Activated naive CD8-positive, alpha-beta T cell treated with anti-CD3 and anti-CD28 coated beads, Interleukin-2, amount 50 U/mL, for 24 hours (primary cell): ENCODE measurements at regions not wholly inside any gene's neighbourhood (a gene's known extent, or its start where the extent isn't known, plus 50 kb on each side); places are given as distances from the start of the nearest gene placed in this dataset.

Experiments used
- ATAC-seq: fragments of 150-1000 bp; cut with Tn5 transposase; one replicate; pipeline ENCODE4 v1.10.0; 2021
- DNase-seq: peaks from one replicate; pipeline ENCODE4 v3.0.0; 2021
- H3K27ac Mint-ChIP-seq: one replicate; pipeline ENCODE4 v1.8.0; 2021; ENCODE audit warnings: mild to moderate bottlenecking, mixed read lengths
- H3K27me3 Mint-ChIP-seq: one replicate; pipeline ENCODE4 v1.8.0; 2021; ENCODE audit warnings: mixed read lengths
- H3K36me3 Mint-ChIP-seq: one replicate; pipeline ENCODE4 v1.8.0; 2021; ENCODE audit warnings: low read depth, mixed read lengths
- H3K4me1 Mint-ChIP-seq: one replicate; pipeline ENCODE4 v1.8.0; 2021; ENCODE audit warnings: mixed read lengths
- H3K4me3 Mint-ChIP-seq: one replicate; pipeline ENCODE4 v1.8.0; 2021; ENCODE audit warnings: mild to moderate bottlenecking, moderate library complexity, mixed read lengths
- H3K9me3 Mint-ChIP-seq: one replicate; pipeline ENCODE4 v1.8.0; 2021; ENCODE audit warnings: mixed read lengths

DNA sequence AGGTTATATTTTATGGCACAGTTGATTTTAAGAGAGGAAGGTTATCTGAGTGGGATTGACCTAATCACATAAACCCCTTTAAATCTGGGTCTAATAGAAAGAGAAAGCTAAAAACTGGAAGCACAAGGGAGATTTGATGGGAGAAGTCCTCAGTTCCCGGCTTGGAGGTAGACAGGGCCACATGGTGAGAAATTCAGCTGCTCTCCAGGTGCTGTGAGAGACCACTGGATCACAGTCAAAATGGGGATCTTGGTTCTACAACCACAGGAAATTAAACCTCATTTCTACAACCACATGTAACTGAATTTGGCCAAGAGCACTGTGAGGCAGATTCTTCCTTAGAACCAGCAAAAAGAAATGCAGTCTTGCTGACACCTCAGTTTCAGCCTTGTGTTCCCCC is 2352.7 kb downstream of the MAT2B start:
- Mint-ChIP-seq H3K36me3 (no peaks in the 10 kb centered on the region), H3K27me3 (no peaks in the 10 kb centered on the region), H3K27ac (no peak overlapping the region), H3K9me3 (peaks cover 4% of the 10 kb centered on the region), H3K4me1 (no peaks in the 10 kb centered on the region), H3K4me3 (no peak overlapping the region)
- no peak for DNase-seq
- no peak for ATAC-seq

GRCh38 chr5:165859251-165859650 is 2353.8 kb downstream of the MAT2B start:
- Mint-ChIP-seq H3K4me1 (no peaks in the 10 kb centered on the region), H3K9me3 (peaks cover 4% of the 10 kb centered on the region), H3K27me3 (no peaks in the 10 kb centered on the region), H3K27ac (no peak overlapping the region), H3K4me3 (no peak overlapping the region), H3K36me3 (no peaks in the 10 kb centered on the region)
- DNase-seq, result no peak
- ATAC-seq, result no peak

DNA sequence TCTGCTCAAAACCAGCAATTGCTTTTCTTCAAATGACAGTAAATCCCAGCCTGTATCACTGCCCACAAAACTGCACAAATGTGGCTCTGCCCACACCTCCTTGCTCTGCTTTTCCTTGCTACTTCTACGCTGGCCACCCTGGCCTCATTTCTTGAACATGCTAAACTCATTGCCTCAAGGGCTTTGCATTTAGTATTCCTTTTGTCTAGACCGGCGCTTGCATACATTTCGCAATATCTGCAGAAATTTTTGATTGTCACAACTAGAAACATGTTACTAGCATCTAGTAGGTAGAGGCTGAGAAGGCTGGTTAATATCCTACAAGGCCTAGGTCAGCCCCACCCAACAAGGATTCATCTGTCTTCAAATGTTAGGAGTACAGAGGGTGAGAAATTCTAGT is 2357.8 kb downstream of the MAT2B start:
- Mint-ChIP-seq H3K4me1 (no peaks in the 10 kb centered on the region), H3K27ac (no peak overlapping the region), H3K9me3 (no peaks in the 10 kb centered on the region), H3K27me3 (no peaks in the 10 kb centered on the region), H3K36me3 (no peaks in the 10 kb centered on the region), H3K4me3 (no peak overlapping the region)
- DNase-seq (no peak), ATAC-seq (no peak)

- DNase-seq, result no peak
- Mint-ChIP-seq H3K4me1 (no peaks in the 10 kb centered on the region), H3K36me3 (no peaks in the 10 kb centered on the region), H3K4me3 (no peak overlapping the region), H3K27me3 (no peaks in the 10 kb centered on the region), H3K9me3 (peaks cover 11% of the 10 kb centered on the region), H3K27ac (no peak overlapping the region)
- ATAC-seq, result no peak
Observed at GRCh38 chr5:165871291-165871690, 2365.9 kb downstream of the MAT2B start.

- H3K27me3 Mint-ChIP-seq, result no peaks in the 10 kb centered on the region
- H3K4me3 Mint-ChIP-seq, result no peak overlapping the region
- H3K4me1 Mint-ChIP-seq, result no peaks in the 10 kb centered on the region
- H3K27ac Mint-ChIP-seq, result no peak overlapping the region
- H3K36me3 Mint-ChIP-seq, result no peaks in the 10 kb centered on the region
- no peak for ATAC-seq
- H3K9me3 Mint-ChIP-seq, result peaks cover 30% of the 10 kb centered on the region
- DNase-seq, result no peak
Observed at GRCh38 chr5:165874851-165875250, 2369.4 kb downstream of the MAT2B start.

GRCh38 chr5:165876538-165876937 is 2371.1 kb downstream of the MAT2B start:
- no peaks in the 10 kb centered on the region for H3K27me3 Mint-ChIP-seq
- no peak for ATAC-seq

DNA sequence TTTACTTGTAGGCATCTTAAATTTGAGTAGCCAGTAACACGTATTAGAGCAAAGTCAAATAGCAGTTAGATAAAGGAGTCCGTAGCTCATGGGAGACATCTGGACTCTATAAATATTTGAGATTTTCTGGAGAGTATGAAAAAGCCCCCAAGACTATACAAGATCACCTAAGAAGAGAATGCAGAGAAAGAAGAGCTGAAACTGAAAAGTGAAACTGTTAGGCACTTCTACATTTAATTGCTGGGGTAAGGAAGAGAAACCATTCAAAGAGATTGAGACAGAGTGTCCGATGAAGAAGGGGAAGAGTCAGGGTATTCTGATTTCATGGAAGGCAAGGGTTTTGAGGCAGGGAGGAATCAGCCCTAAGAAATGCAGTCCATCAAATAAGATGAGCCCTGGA is 2372.1 kb downstream of the MAT2B start:
- Mint-ChIP-seq H3K4me3 (no peak overlapping the region), H3K27me3 (no peaks in the 10 kb centered on the region), H3K36me3 (no peaks in the 10 kb centered on the region), H3K27ac (no peak overlapping the region), H3K9me3 (peaks cover 28% of the 10 kb centered on the region), H3K4me1 (no peaks in the 10 kb centered on the region)
- DNase-seq, result no peak
- ATAC-seq, result no peak

More at GRCh38 chr5:165876538-165876937, 2371.1 kb downstream of the MAT2B start:
- no peak overlapping the region for H3K27ac Mint-ChIP-seq
- peaks cover 31% of the 10 kb centered on the region for H3K9me3 Mint-ChIP-seq
- no peak for DNase-seq
- no peaks in the 10 kb centered on the region for H3K36me3 Mint-ChIP-seq
- no peak overlapping the region for H3K4me3 Mint-ChIP-seq
- no peaks in the 10 kb centered on the region for H3K4me1 Mint-ChIP-seq

DNA sequence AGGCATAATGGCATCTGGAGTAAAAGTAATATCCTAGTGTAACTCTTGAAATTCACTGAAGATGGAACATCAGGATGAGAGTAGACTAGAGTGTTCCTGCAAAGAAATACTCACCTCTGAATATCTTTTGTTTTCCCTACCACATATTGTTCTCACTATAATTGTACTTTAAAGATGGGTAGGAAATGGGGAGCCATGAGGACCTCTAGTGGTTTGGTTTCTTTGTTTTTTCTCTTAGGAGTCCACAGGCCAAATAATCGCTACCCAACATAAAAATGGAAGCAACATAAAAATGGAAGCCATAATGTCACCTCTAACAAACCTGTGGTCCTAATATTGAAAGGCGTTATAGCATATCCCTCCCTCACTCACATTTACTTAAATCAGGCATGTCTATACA is 2375.8 kb downstream of the MAT2B start:
- Mint-ChIP-seq H3K4me1 (no peaks in the 10 kb centered on the region), H3K36me3 (no peaks in the 10 kb centered on the region), H3K4me3 (no peak overlapping the region), H3K27me3 (no peaks in the 10 kb centered on the region), H3K27ac (no peak overlapping the region), H3K9me3 (peaks cover 36% of the 10 kb centered on the region)
- DNase-seq, result no peak
- ATAC-seq, result no peak

DNA sequence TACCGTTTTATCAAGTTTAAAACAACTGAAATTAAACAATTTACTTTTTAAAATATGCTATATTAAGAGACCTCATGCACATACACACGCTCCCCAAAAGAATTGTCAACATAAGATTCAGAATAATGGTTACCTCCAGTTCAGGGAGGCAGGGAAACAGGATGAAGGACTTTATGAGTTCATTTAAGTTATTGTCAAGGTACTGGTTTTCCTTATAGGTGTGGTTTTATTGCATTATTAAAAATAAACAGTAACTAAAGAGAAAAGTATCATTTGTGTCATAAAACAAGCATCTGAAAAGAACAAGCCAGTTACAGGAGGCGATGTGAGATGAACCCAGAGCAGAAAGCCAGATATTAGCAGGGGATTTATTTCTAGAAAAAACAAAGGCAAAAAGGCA is 2376.7 kb downstream of the MAT2B start:
- no peaks in the 10 kb centered on the region for H3K36me3 Mint-ChIP-seq
- H3K4me1 Mint-ChIP-seq, result no peaks in the 10 kb centered on the region
- no peak overlapping the region for H3K27ac Mint-ChIP-seq
- ATAC-seq (no peak), DNase-seq (no peak)
- H3K4me3 Mint-ChIP-seq, result no peak overlapping the region
- H3K27me3 Mint-ChIP-seq, result no peaks in the 10 kb centered on the region
- peaks cover 29% of the 10 kb centered on the region for H3K9me3 Mint-ChIP-seq

DNA sequence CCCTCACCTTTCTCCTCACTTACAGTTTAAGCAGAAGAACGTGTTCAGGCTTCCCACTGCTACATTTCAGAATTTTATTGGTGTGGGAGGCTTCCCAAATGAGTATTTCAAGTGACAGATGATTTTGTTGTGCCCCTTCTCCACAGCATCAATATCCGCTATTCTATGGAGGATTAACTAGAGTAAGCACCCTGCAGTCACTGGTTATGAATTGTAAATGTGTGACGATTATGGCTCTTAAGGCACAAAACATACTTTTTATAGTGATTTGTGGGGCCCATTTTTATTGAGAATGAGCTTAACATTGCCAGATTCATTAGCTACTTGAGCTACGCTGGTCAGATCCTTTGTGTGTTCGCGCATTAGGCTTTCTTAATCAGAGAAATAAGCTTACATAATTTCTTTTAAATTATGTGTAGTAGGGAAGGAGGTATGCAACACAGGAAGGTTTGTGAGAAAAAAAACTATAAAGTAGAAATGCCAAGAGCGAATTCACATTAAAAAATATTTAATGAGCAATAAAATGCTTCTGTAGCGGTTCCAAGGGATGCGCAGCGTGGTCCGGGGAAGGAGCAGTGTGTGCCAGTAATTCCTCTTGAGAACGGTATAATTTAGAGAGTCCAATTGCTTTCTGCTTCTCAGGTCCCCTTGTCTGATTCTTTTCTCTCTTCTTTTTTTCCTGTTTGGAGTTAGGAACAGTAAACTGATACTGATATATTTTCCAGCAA is 2380.4 kb downstream of the MAT2B start:
- ATAC-seq (no peak), DNase-seq (no peak)
- Mint-ChIP-seq H3K4me3 (no peak overlapping the region), H3K9me3 (peaks cover 27% of the 10 kb centered on the region), H3K27me3 (no peaks in the 10 kb centered on the region), H3K27ac (no peak overlapping the region), H3K36me3 (no peaks in the 10 kb centered on the region), H3K4me1 (no peaks in the 10 kb centered on the region)

GRCh38 chr5:165887147-165887546 is 2381.7 kb downstream of the MAT2B start:
- Mint-ChIP-seq H3K4me1 (no peaks in the 10 kb centered on the region), H3K4me3 (no peak overlapping the region), H3K27ac (no peak overlapping the region), H3K27me3 (no peaks in the 10 kb centered on the region), H3K9me3 (peaks cover 27% of the 10 kb centered on the region), H3K36me3 (no peaks in the 10 kb centered on the region)
- DNase-seq (no peak), ATAC-seq (no peak)

- Mint-ChIP-seq H3K9me3 (peaks cover 22% of the 10 kb centered on the region), H3K4me3 (no peak overlapping the region), H3K4me1 (no peaks in the 10 kb centered on the region), H3K27ac (no peak overlapping the region), H3K27me3 (no peaks in the 10 kb centered on the region), H3K36me3 (no peaks in the 10 kb centered on the region)
- DNase-seq, result no peak
- ATAC-seq, result no peak
Observed at GRCh38 chr5:165892383-165892782, 2387.0 kb downstream of the MAT2B start.

- H3K9me3 Mint-ChIP-seq, result peaks cover 20% of the 10 kb centered on the region
- H3K4me3 Mint-ChIP-seq, result no peak overlapping the region
- ATAC-seq, result no peak
- no peak overlapping the region for H3K27ac Mint-ChIP-seq
- H3K36me3 Mint-ChIP-seq, result no peaks in the 10 kb centered on the region
- no peaks in the 10 kb centered on the region for H3K4me1 Mint-ChIP-seq
- H3K27me3 Mint-ChIP-seq, result no peaks in the 10 kb centered on the region
- no peak for DNase-seq
Observed at GRCh38 chr5:165894916-165895315, 2389.5 kb downstream of the MAT2B start.

DNA sequence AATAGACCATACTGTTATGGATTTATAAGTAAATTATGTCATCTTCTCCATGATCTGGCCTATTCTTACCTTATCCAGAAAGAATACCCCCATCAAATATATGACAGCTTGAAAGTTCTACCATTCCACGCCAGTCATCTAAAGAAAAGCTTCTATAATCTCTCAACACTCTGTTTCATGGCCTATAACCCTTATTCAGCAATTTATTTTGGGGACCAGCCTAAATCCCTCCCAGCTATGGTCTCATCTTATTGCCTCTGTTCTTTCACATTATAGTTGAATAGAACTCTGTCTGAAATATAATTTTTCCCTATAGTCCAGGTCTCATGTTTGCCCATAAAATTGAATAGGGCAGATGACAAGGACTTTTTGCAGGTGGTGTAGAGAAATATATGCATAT is 2387.6 kb upstream of the WWC1 start:
- H3K4me1 Mint-ChIP-seq, result no peaks in the 10 kb centered on the region
- H3K4me3 Mint-ChIP-seq, result no peak overlapping the region
- ATAC-seq (no peak), DNase-seq (no peak)
- no peaks in the 10 kb centered on the region for H3K27me3 Mint-ChIP-seq
- peaks cover 12% of the 10 kb centered on the region for H3K9me3 Mint-ChIP-seq
- no peaks in the 10 kb centered on the region for H3K36me3 Mint-ChIP-seq
- H3K27ac Mint-ChIP-seq, result no peak overlapping the region

GRCh38 chr5:165906871-165907270 is 2384.6 kb upstream of the WWC1 start:
- DNase-seq, result no peak
- H3K27me3 Mint-ChIP-seq, result no peaks in the 10 kb centered on the region
- H3K36me3 Mint-ChIP-seq, result no peaks in the 10 kb centered on the region
- no peak overlapping the region for H3K27ac Mint-ChIP-seq
- ATAC-seq, result no peak
- H3K9me3 Mint-ChIP-seq, result peaks cover 14% of the 10 kb centered on the region
- H3K4me1 Mint-ChIP-seq, result no peaks in the 10 kb centered on the region
- no peak overlapping the region for H3K4me3 Mint-ChIP-seq

DNA sequence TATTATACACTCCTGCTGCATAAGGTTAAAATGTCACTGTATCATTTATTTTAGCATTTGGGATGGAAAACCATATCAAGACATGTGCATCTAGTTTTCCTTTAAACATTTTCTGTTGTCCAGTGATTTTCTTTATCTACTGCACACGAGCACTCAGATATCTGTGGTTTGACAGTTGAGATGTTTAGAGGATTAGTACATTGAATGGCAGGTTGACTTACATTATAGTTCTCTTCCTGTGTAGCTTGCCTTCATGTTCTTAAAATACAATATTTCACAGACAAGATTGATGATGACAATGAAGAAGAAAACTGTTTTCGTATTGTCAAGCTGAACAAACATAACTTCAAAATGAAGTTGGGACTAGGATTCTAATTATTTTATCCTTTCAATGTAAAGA is 2378.4 kb upstream of the WWC1 start:
- H3K4me3 Mint-ChIP-seq, result no peak overlapping the region
- no peak for DNase-seq
- H3K4me1 Mint-ChIP-seq, result no peaks in the 10 kb centered on the region
- ATAC-seq, result no peak
- H3K27ac Mint-ChIP-seq, result no peak overlapping the region
- peaks cover 9% of the 10 kb centered on the region for H3K9me3 Mint-ChIP-seq
- no peaks in the 10 kb centered on the region for H3K36me3 Mint-ChIP-seq
- no peaks in the 10 kb centered on the region for H3K27me3 Mint-ChIP-seq
